Duodenal mucosa (tissue), 2 donors: ENCODE measurements at regions not wholly inside any gene's neighbourhood (a gene's known extent, or its start where the extent isn't known, plus 50 kb on each side); places are given as distances from the start of the nearest gene placed in this dataset.
"Not testable (repeated sequence)": the region's sequence is repeated elsewhere in the genome, so short reads cannot be mapped to it uniquely, and the experiment has no call there.

Source experiments
- H3K27ac ChIP-seq: one replicate; pipeline ENCODE4 v1.7.0; 2013; ENCODE audit warnings: low read depth, low read length
- H3K27me3 ChIP-seq, 2 donors: one replicate each; pipeline ENCODE4 v1.7.0; 2013; ENCODE audit warnings: low read length in 2 of 2, control low read depth in 1 of 2; ENCODE audit not compliant: insufficient read depth in 2 of 2, control insufficient read depth in 1 of 2
- H3K36me3 ChIP-seq, 2 donors: one replicate each; pipeline ENCODE4 v1.7.0; 2013; ENCODE audit warnings: low read length in 2 of 2, control low read depth in 1 of 2; ENCODE audit not compliant: insufficient read depth in 2 of 2, control insufficient read depth in 1 of 2
- H3K4me1 ChIP-seq, 2 donors: one replicate each; pipeline ENCODE4 v1.7.0; 2013; ENCODE audit warnings: low read length in 2 of 2, control low read depth in 1 of 2; ENCODE audit not compliant: insufficient read depth in 2 of 2, control insufficient read depth in 1 of 2
- H3K4me3 ChIP-seq, 2 donors: one replicate each; pipeline ENCODE4 v1.7.0; 2013; ENCODE audit warnings: low read length in 2 of 2, low read depth in 1 of 2
- H3K9ac ChIP-seq, 2 donors: one replicate each; pipeline ENCODE4 v1.7.0; 2013; ENCODE audit warnings: low read length in 2 of 2, low read depth in 1 of 2
- H3K9me3 ChIP-seq, 2 donors: one replicate each; pipeline ENCODE4 v1.7.0; 2013; ENCODE audit warnings: low read length in 2 of 2, control low read depth in 1 of 2; ENCODE audit not compliant: control insufficient read depth in 1 of 2

DNA sequence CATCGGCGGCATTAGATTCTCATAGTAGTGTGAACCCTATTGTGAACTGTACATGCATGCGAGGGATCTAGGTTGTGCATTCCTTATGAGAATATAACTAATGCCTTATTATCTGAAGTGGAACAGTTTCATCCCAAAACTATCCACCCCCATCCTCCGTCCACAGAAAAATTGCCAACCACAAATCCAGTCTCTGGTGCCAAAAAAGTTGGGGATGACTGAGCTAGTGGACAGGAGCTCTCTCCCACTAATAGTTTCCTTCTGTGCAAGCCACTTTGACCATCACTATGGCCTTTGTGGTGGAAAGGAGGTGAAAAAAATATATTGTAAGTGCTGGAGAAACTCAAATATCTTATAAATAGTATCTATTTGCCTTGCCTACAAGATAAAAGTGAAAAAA, 857.8 kb downstream of the DIAPH3 start:
- no peak overlapping the region for H3K9ac ChIP-seq
- no peaks in the 10 kb centered on the region for H3K27me3 ChIP-seq
- H3K36me3 ChIP-seq = no peaks in the 10 kb centered on the region
- no peaks in the 10 kb centered on the region for H3K9me3 ChIP-seq
- H3K4me1 ChIP-seq = no peaks in the 10 kb centered on the region
- no peak overlapping the region for H3K4me3 ChIP-seq
- H3K27ac ChIP-seq = no peak overlapping the region

GRCh38 chr13:59312776-59313175, 851.0 kb downstream of the DIAPH3 start:
- Histone ChIP-seq H3K27ac (no peak overlapping the region), H3K9me3 (no peaks in the 10 kb centered on the region), H3K9ac (no peak overlapping the region), H3K27me3 (no peaks in the 10 kb centered on the region), H3K4me1 (no peaks in the 10 kb centered on the region), H3K4me3 (no peak overlapping the region), H3K36me3 (no peaks in the 10 kb centered on the region)

- no peaks in the 10 kb centered on the region for H3K27me3 ChIP-seq
- H3K4me3 ChIP-seq = no peak overlapping the region
- H3K9me3 ChIP-seq = no peaks in the 10 kb centered on the region
- H3K9ac ChIP-seq = no peak overlapping the region
- H3K4me1 ChIP-seq = no peaks in the 10 kb centered on the region
- no peak overlapping the region for H3K27ac ChIP-seq
- H3K36me3 ChIP-seq = no peaks in the 10 kb centered on the region
Measured at GRCh38 chr13:59318320-59318930, 845.3 kb downstream of the DIAPH3 start.

- no peaks in the 10 kb centered on the region for H3K36me3 ChIP-seq
- H3K4me1 ChIP-seq = no peaks in the 10 kb centered on the region
- H3K4me3 ChIP-seq = no peak overlapping the region
- no peak overlapping the region for H3K27ac ChIP-seq
- H3K9me3 ChIP-seq = no peaks in the 10 kb centered on the region
- H3K9ac ChIP-seq = no peak overlapping the region
- H3K27me3 ChIP-seq = no peaks in the 10 kb centered on the region
Measured at GRCh38 chr13:59319276-59319675, 844.5 kb downstream of the DIAPH3 start.

DNA sequence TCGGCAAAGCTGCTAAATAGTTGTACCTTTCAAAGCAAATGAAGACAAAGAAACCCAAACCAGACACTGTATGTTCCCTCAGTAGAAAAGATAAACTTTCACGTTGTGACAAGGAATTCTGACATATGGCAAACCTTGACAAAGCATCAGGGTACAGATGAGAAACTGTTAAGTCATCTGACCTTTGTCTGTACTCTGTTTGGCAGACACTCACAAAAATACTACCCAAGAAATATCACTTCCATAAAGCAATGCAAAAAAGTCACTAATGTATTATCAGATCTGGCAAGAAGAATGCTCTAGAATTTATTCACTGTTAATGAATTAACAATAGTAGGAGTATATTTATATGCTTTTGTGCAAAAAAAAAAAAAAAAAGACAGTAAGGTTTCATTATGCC, 843.7 kb downstream of the DIAPH3 start:
- no peaks in the 10 kb centered on the region for H3K4me1 ChIP-seq
- no peak overlapping the region for H3K9ac ChIP-seq
- H3K9me3 ChIP-seq = no peaks in the 10 kb centered on the region
- H3K27me3 ChIP-seq = no peaks in the 10 kb centered on the region
- no peak overlapping the region for H3K27ac ChIP-seq
- H3K36me3 ChIP-seq = no peaks in the 10 kb centered on the region
- H3K4me3 ChIP-seq = no peak overlapping the region

GRCh38 chr13:59324401-59324800, 839.3 kb downstream of the DIAPH3 start:
- not testable (repeated sequence) for H3K4me3 ChIP-seq, H3K4me1 ChIP-seq, H3K27me3 ChIP-seq, H3K9me3 ChIP-seq, H3K9ac ChIP-seq, H3K27ac ChIP-seq, H3K36me3 ChIP-seq

DNA sequence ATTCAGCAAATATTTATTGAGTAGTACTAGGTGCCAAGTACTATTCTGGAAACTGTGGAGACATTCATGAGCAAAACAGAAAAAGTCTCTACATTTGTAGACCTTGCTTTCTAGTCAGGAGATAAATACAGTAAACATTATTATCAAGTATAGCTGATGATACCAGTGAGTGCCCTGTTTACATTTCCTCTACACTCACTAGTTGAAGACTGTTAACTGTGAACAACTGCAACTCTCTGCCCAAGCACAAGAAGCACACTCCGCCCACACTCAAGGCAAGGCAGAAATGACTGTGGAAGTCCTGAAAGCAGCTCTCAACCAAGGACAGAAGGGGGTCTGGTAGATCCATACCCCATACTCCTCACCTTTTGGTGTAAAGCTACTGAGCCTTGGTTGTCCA, 837.0 kb downstream of the DIAPH3 start:
- H3K27me3 ChIP-seq = no peaks in the 10 kb centered on the region
- no peaks in the 10 kb centered on the region for H3K36me3 ChIP-seq
- H3K9ac ChIP-seq = no peak overlapping the region
- no peaks in the 10 kb centered on the region for H3K9me3 ChIP-seq
- no peaks in the 10 kb centered on the region for H3K4me1 ChIP-seq
- H3K27ac ChIP-seq = no peak overlapping the region
- H3K4me3 ChIP-seq = no peak overlapping the region

DNA sequence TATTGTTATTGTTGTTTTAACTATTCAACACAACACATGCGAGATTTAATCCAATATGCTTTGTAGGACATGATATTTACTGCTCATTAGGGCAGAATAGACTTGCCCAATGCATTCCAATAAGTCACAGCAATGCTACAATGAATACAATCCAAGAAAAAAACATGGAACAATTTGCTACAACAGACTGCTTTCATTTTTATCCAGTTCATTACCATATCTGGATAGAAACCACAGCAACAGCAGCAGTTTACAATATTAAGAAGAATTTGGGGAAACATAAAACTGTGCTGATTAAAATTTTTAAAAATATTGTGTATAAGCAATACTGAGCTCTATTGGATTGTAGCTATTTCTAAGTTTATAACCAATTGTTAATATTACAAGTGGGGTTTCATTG, 833.0 kb downstream of the DIAPH3 start:
- no peaks in the 10 kb centered on the region for H3K27me3 ChIP-seq
- no peaks in the 10 kb centered on the region for H3K9me3 ChIP-seq
- H3K27ac ChIP-seq = no peak overlapping the region
- H3K9ac ChIP-seq = no peak overlapping the region
- no peak overlapping the region for H3K4me3 ChIP-seq
- H3K36me3 ChIP-seq = no peaks in the 10 kb centered on the region
- H3K4me1 ChIP-seq = no peaks in the 10 kb centered on the region

- Histone ChIP-seq H3K27ac (no peak overlapping the region), H3K9ac (no peak overlapping the region), H3K4me3 (no peak overlapping the region), H3K9me3 (no peaks in the 10 kb centered on the region), H3K36me3 (no peaks in the 10 kb centered on the region), H3K4me1 (no peaks in the 10 kb centered on the region), H3K27me3 (no peaks in the 10 kb centered on the region)
Measured at GRCh38 chr13:59332966-59333365, 830.8 kb downstream of the DIAPH3 start.

- Histone ChIP-seq H3K27ac (no peak overlapping the region), H3K9ac (no peak overlapping the region), H3K36me3 (no peaks in the 10 kb centered on the region), H3K4me1 (no peaks in the 10 kb centered on the region), H3K4me3 (no peak overlapping the region), H3K9me3 (no peaks in the 10 kb centered on the region), H3K27me3 (no peaks in the 10 kb centered on the region)
Measured at GRCh38 chr13:59337070-59337469, 826.7 kb downstream of the DIAPH3 start.

DNA sequence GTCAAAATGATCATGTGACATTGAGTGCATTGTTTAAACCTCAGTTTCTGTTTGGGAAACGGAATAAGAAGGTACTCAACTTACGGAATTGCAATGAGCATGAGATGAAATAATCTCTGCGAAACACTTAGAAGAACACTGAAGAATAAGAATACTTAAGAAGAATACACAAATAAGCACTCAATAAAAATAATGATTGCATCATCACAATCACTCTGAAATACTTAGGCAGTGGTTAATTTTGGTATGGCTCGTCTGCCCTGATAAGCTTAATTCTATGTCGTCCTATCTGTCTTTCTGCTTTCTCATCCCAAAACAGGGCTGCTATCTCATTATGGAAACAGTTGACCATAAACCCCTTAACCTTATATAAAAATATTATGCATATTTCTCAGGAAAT, 823.6 kb downstream of the DIAPH3 start:
- Histone ChIP-seq H3K4me3 (no peak overlapping the region), H3K9ac (no peak overlapping the region), H3K4me1 (no peaks in the 10 kb centered on the region), H3K27me3 (no peaks in the 10 kb centered on the region), H3K9me3 (no peaks in the 10 kb centered on the region), H3K27ac (no peak overlapping the region), H3K36me3 (no peaks in the 10 kb centered on the region)
